Trophoblast cell (in vitro differentiated cells and primary cell): ENCODE measurements at regions not wholly inside any gene's neighbourhood (a gene's known extent, or its start where the extent isn't known, plus 50 kb on each side); places are given as distances from the start of the nearest gene placed in this dataset.
"Not testable (repeated sequence)": the region's sequence is repeated elsewhere in the genome, so short reads cannot be mapped to it uniquely, and the experiment has no call there.

Experiments
- DNase-seq, 2 donors: peaks; one replicate each; pipeline ENCODE4 v3.0.0-alpha.2; 2016
- H2AFZ ChIP-seq: 2 replicates; pipeline ENCODE4 v1.6.1; 2013; ENCODE audit warnings: low read length, moderate library complexity, mild to moderate bottlenecking; ENCODE audit not compliant: insufficient read depth, poor library complexity
- H2AK5ac ChIP-seq: 2 replicates; pipeline ENCODE4 v1.6.1; 2013; ENCODE audit warnings: mild to moderate bottlenecking, low read length
- H2BK120ac ChIP-seq: 2 replicates; pipeline ENCODE4 v1.6.1; 2013; ENCODE audit warnings: low read length, mild to moderate bottlenecking, moderate library complexity; ENCODE audit not compliant: insufficient read depth, poor library complexity
- H2BK12ac ChIP-seq: 2 replicates; pipeline ENCODE4 v1.6.1; 2013; ENCODE audit warnings: mild to moderate bottlenecking, low read length, moderate library complexity
- H2BK5ac ChIP-seq: 2 replicates; pipeline ENCODE4 v1.6.1; 2013; ENCODE audit warnings: low read length, low read depth, moderate library complexity, mild to moderate bottlenecking; ENCODE audit not compliant: poor library complexity
- H3K14ac ChIP-seq: 2 replicates; pipeline ENCODE4 v1.6.1; 2013; ENCODE audit warnings: mild to moderate bottlenecking, low read length
- H3K18ac ChIP-seq: 2 replicates; pipeline ENCODE4 v1.6.1; 2013; ENCODE audit warnings: mild to moderate bottlenecking, low read length
- H3K23ac ChIP-seq: 2 replicates; pipeline ENCODE4 v1.6.1; 2013; ENCODE audit warnings: low read length
- H3K27ac ChIP-seq: 2 replicates; pipeline ENCODE4 v1.5.1; 2013; ENCODE audit warnings: low read depth, mild to moderate bottlenecking, inconsistent platforms, low read length, moderate library complexity
- H3K27me3 ChIP-seq: 2 replicates; pipeline ENCODE4 v1.6.1; 2013; ENCODE audit warnings: inconsistent platforms, mild to moderate bottlenecking, low read length, moderate library complexity; ENCODE audit not compliant: insufficient read depth
- H3K36me3 ChIP-seq, 2 experiments: 1 replicate in 1 of 2; 2 replicates in 1 of 2; pipeline ENCODE4 v1.6.1; 2013; ENCODE audit warnings: low read length in 2 of 2, mild to moderate bottlenecking in 2 of 2, moderate library complexity in 1 of 2; ENCODE audit not compliant: insufficient read depth in 2 of 2, control insufficient read depth in 1 of 2
- H3K4ac ChIP-seq: 2 replicates; pipeline ENCODE4 v1.6.1; 2013; ENCODE audit warnings: low read depth, mild to moderate bottlenecking, low read length, moderate library complexity
- H3K4me1 ChIP-seq, 2 experiments: 1 replicate in 1 of 2; 2 replicates in 1 of 2; pipeline ENCODE4 v1.6.1; 2013; ENCODE audit warnings: low read length in 2 of 2, mild to moderate bottlenecking in 2 of 2, moderate library complexity in 1 of 2; ENCODE audit not compliant: insufficient read depth in 2 of 2, control insufficient read depth in 1 of 2
- H3K4me2 ChIP-seq: 2 replicates; pipeline ENCODE4 v1.6.1; 2013; ENCODE audit warnings: inconsistent platforms, mild to moderate bottlenecking, low read length, moderate library complexity
- H3K4me3 ChIP-seq: 2 replicates; pipeline ENCODE4 v1.5.1; 2013; ENCODE audit warnings: mild to moderate bottlenecking, low read depth, low read length, inconsistent platforms
- H3K79me1 ChIP-seq: one replicate; pipeline ENCODE4 v1.6.1; 2013; ENCODE audit warnings: low read length
- H3K79me2 ChIP-seq: 2 replicates; pipeline ENCODE4 v1.6.1; 2013; ENCODE audit warnings: low read length, mild to moderate bottlenecking; ENCODE audit not compliant: control insufficient read depth, insufficient read depth, poor library complexity
- H3K9ac ChIP-seq: 2 replicates; pipeline ENCODE4 v1.6.1; 2013; ENCODE audit warnings: mild to moderate bottlenecking, low read length
- H3K9me3 ChIP-seq: 2 replicates; pipeline ENCODE4 v1.6.1; 2013; ENCODE audit warnings: low read depth, mild to moderate bottlenecking, control low read depth, inconsistent platforms, low read length; ENCODE audit not compliant: insufficient read depth
- H4K12ac ChIP-seq: 2 replicates; pipeline ENCODE4 v1.6.1; 2013; ENCODE audit warnings: low read depth, mild to moderate bottlenecking, low read length, moderate library complexity
- H4K8ac ChIP-seq: 2 replicates; pipeline ENCODE4 v1.6.1; 2013; ENCODE audit warnings: low read depth, mild to moderate bottlenecking, low read length, moderate library complexity
- H4K91ac ChIP-seq: one replicate; pipeline ENCODE4 v1.6.1; 2013; ENCODE audit warnings: low read depth, mild to moderate bottlenecking, low read length, moderate library complexity
- WGBS: extraction: QIAGEN DNeasy Blood & Tissue Kit; methylation state at CpG from one replicate; pipeline ENCODE4 v1.1.7; 2013; ENCODE audit warnings: missing lambda C conversion rate; ENCODE audit not compliant: insufficient read length, insufficient coverage; ENCODE audit errors: extremely low coverage; 5-methylcytosine and 5-hydroxymethylcytosine counted together

GRCh38 chr6:26780563-26780962 lies 121.0 kb upstream of the ZNF322 start:
- not testable (repeated sequence) for H2AK5ac ChIP-seq, H3K14ac ChIP-seq, H3K9me3 ChIP-seq, H2AFZ ChIP-seq, H3K4me2 ChIP-seq, H3K18ac ChIP-seq, H3K36me3 ChIP-seq, H3K79me2 ChIP-seq, H3K4me3 ChIP-seq, H3K27ac ChIP-seq, DNase-seq, H2BK12ac ChIP-seq, H3K27me3 ChIP-seq, H3K79me1 ChIP-seq, H3K4me1 ChIP-seq, H2BK120ac ChIP-seq, H3K4ac ChIP-seq, H4K91ac ChIP-seq, H2BK5ac ChIP-seq, H3K23ac ChIP-seq, H4K12ac ChIP-seq, H4K8ac ChIP-seq, H3K9ac ChIP-seq
- no CpG with 5 or more reads among the region's 21 CpGs for WGBS

GRCh38 chr6:26795474-26796307 lies 136.1 kb upstream of the ZNF322 start:
- H3K4me3 ChIP-seq, H3K4me2 ChIP-seq, H2BK12ac ChIP-seq, H2AK5ac ChIP-seq, H4K91ac ChIP-seq, H3K23ac ChIP-seq, H3K9ac ChIP-seq, H3K4ac ChIP-seq, H4K8ac ChIP-seq, H3K14ac ChIP-seq, H3K4me1 ChIP-seq, DNase-seq, H3K36me3 ChIP-seq, H2AFZ ChIP-seq, H2BK5ac ChIP-seq, H3K18ac ChIP-seq, H3K9me3 ChIP-seq, H3K79me1 ChIP-seq, H3K79me2 ChIP-seq, H3K27me3 ChIP-seq, H3K27ac ChIP-seq, H2BK120ac ChIP-seq, H4K12ac ChIP-seq: not testable (repeated sequence)
- WGBS, result no CpG with 5 or more reads among the region's 10 CpGs

- H3K4ac ChIP-seq, H3K23ac ChIP-seq, H3K18ac ChIP-seq, H3K4me1 ChIP-seq, H2BK12ac ChIP-seq, H3K14ac ChIP-seq, H2AK5ac ChIP-seq, H3K4me2 ChIP-seq, H2BK5ac ChIP-seq, H3K9ac ChIP-seq, H4K91ac ChIP-seq, H2BK120ac ChIP-seq, H3K36me3 ChIP-seq, H3K79me1 ChIP-seq, H4K8ac ChIP-seq, H3K9me3 ChIP-seq, H3K79me2 ChIP-seq, DNase-seq, H3K27ac ChIP-seq, H2AFZ ChIP-seq, H4K12ac ChIP-seq, H3K4me3 ChIP-seq, H3K27me3 ChIP-seq: not testable (repeated sequence)
- no CpG with 5 or more reads among the region's 17 CpGs for WGBS
These were observed 140.5 kb upstream of the ZNF322 start for GRCh38 chr6:26799903-26800633.

GRCh38 chr6:26803762-26804161 lies 144.2 kb upstream of the ZNF322 start:
- H3K79me1 ChIP-seq, H4K91ac ChIP-seq: not testable (repeated sequence)

More at GRCh38 chr6:26803762-26804161, 144.2 kb upstream of the ZNF322 start:
- not testable (repeated sequence) for H3K18ac ChIP-seq, H3K27me3 ChIP-seq, H3K14ac ChIP-seq, H4K8ac ChIP-seq, H2AFZ ChIP-seq, H3K4me1 ChIP-seq, H3K4me3 ChIP-seq, H3K23ac ChIP-seq, H2BK12ac ChIP-seq, H3K79me2 ChIP-seq, H3K4me2 ChIP-seq, H2AK5ac ChIP-seq, H3K27ac ChIP-seq, H4K12ac ChIP-seq, H3K4ac ChIP-seq, H2BK120ac ChIP-seq, H3K9me3 ChIP-seq, DNase-seq, H3K9ac ChIP-seq, H3K36me3 ChIP-seq, H2BK5ac ChIP-seq
- WGBS, result no CpG with 5 or more reads among the region's 16 CpGs
